GM18870 (cell line): ENCODE measurements at regions not wholly inside any gene's neighbourhood (a gene's known extent, or its start where the extent isn't known, plus 50 kb on each side); places are given as distances from the start of the nearest gene placed in this dataset.

Experiments
- ATAC-seq: cut with Tn5 transposase; IDR thresholded peaks from one replicate; pipeline ENCODE4 v1.9.1; 2021; ENCODE audit warnings: moderate library complexity; ENCODE audit not compliant: unreplicated experiment

DNA sequence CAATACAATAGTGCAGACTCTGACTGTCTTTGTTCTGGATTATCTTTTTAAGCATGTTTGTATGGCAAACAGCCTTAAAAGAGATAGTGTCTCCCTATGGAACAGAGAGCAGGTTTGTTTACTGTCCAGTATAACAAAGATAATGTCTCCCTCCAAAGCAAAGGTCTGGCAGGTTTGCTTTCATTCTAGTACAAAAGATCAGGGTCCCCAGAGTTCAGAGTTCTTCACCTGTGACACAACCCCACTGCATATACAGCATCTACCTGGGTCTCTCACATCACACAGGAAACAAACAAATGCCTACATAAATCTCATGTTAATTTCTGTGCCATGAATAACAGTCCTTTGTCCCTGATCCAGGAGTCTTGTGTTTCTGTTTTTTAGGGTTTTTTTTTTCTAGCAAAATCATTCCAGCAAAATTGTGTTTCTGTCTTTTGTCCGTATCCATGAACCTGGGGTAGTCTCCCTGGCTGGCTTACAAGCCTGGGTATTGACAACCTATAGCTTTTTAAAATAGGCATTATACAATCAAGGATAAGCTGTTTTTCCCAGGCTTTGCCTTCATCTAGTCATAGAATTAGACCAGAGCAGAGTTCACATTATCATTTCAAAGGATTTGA, 89.4 kb upstream of the PTBP2 start:
- ATAC-seq, result no peak

DNA sequence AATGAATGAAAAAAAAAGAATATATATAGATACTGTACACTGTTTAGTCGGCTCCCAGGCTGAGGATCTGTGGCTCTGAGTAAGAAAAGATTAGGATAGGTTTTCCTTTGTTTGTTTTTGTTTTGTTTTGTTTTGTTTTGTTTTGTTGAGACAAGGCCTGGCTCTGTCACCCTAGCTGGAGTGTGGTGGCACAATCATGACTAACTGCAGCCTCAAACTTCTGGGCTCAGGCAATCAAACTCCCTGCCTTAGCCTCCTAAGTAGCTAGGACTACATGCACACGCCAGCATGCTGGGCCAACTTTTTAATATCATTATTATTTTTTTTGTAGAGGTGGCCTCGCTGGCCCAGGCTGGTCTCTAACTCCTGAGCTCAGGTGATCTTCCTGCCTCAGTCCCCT, 87.9 kb upstream of the PTBP2 start:
- ATAC-seq, result no peak

DNA sequence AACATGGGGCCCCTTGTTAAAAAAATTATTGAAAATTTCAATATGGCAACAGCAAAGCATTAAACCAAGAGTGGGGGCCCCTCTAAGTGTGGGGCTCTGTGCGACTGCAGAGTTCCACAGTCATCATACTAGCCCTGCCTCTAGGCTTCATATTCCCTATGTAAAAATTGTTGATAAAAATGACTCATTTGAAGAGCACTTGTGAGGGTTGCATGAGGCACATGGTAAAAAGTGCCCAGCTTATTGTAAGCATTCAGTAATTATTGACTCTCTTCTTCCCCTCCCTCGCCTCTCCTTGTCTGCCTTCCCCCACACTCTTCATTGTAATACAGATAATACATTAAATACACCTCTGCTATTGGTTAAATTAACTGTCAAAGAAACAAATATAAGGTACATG, 86.7 kb upstream of the PTBP2 start:
- ATAC-seq, result no peak

DNA sequence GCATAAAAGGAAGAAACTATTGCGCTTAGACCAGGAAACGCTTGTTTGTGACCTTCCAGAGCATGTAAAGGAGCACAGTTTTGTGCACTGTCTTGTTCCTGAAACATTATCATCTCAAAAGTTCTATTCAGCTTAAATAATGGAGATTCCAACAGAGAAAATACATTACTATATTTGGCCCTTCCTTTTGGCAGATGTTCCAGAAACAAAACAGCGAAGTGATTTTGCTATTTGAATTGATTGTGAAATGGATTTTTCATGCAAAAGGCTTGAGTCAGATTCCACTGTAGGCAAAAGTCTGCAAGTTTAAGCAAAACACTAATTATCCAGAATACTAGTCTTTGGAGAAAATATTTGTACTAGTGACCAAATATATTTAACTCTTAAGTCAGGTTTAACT, 80.3 kb upstream of the PTBP2 start:
- ATAC-seq, result no peak

DNA sequence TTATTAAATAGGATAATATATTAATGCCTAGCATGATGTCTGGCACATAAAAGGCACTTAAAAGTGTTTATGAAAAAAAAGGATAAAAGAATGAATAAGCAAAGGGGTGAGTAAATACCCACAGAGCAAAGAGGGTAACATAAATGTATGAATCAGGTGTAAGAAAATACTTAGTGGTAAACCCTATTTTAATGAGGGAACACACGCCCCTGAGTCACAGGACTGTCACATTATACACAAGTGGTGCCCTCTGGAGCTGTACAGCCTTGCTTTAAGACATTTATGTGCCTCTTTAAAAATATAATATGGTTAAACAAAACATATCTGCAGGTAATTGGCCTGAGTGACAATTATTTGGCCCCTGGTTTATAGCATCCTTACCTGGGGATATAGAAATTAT, 78.1 kb upstream of the PTBP2 start:
- ATAC-seq, result no peak

DNA sequence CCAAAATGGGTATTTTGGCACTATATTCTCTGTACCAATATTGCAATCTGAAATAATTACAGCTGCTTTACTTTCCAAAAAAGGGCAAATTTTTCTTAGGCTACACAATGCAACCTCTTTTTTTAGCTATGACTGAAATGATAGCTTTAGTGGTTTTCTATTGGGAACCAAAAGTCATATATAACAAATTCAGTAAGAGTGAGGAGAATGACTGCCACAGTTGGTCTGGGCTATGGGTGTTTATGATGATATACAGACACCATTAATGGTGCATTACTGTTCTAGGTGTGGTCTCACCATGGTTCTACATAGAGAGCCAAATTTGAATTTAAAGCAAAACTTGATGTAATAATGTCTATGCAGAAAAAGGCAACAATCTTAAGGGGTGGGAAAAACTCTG, 72.3 kb upstream of the PTBP2 start:
- ATAC-seq, result no peak

DNA sequence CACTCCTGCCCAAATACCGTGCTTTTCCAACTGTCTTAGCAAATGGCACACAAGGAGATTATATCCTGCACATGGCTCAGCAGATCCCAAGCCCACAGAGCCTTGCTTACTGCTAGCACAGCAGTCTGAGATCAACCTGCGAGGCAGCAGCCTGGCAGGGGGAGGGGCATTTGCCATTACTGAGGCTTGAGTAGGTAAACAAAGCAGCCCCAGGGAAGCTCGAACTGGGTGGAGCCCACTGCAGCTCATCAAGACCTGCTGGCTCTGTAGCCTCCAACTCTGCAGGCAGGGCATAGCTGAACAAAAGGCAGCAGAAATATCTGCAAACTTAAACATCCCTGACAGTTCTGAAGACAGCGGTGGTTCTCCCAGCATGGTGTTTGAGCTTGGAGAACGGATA, 70.1 kb upstream of the PTBP2 start:
- no peak for ATAC-seq

DNA sequence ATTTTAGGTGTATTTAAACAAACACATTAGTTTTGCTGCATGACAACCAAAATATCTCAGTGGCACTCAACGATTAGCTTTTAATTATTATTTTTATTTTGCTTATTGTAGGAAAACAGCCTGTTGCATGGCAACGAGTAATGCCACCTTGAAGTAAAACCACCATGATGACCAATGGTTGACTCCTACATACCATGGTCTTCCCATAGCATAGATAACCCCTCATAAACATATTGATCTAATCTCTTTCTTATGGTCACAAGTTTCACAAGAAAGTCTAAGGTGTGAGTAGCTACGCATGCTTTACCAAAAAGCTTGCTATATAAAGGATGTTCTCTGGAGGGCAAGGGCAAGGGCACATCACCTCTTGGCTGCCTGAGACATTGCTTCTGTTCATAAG, 61.5 kb upstream of the PTBP2 start:
- no peak for ATAC-seq

DNA sequence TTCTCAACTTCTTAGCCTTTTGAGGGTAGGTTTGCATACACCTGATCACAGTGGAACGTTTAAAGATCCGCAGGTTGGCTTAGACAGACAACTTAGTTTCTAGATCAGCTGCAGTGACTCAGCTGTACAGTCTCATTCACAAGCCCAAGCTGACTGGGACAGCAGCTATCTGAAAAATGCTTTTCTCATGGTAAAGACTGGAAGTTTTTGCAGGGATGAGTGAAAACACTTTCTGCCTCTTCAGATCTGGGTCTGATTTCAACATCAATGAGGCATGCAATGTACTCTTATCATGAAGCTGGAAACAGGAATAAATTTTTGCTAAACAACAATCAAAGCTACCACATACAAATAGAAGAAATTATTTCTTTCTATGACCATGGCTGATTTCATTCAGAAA, 61.1 kb upstream of the PTBP2 start:
- no peak for ATAC-seq
